HEK293 (cell line): ENCODE measurements at regions not wholly inside any gene's neighbourhood (a gene's known extent, or its start where the extent isn't known, plus 50 kb on each side); places are given as distances from the start of the nearest gene placed in this dataset.

ENCODE experiments used
- BCL11B ChIP-seq: fragments of 450-650 bp; formaldehyde crosslinking; IDR thresholded peaks from 2 replicates; pipeline ENCODE4 v1.5.1; 2016; ENCODE audit warnings: low read depth, missing biosample characterization, missing genetic modification characterization
- SP3 ChIP-seq: fragments of 450-650 bp; formaldehyde crosslinking; IDR thresholded peaks from 2 replicates; pipeline ENCODE4 v1.5.1; 2016; ENCODE audit warnings: missing biosample characterization, missing genetic modification characterization
- ZFP3 ChIP-seq: fragments of 450-650 bp; formaldehyde crosslinking; IDR thresholded peaks from 2 replicates; pipeline ENCODE4 v1.5.1; 2016; ENCODE audit warnings: low read depth, missing biosample characterization, missing genetic modification characterization
- ZNF138 ChIP-seq: fragments of 450-650 bp; formaldehyde crosslinking; IDR thresholded peaks from 2 replicates; pipeline ENCODE4 v1.5.1; 2016; ENCODE audit warnings: missing biosample characterization, missing genetic modification characterization, borderline replicate concordance
- ZNF510 ChIP-seq: fragments of 450-650 bp; formaldehyde crosslinking; IDR thresholded peaks from 2 replicates; pipeline ENCODE4 v1.5.1; 2018; ENCODE audit warnings: mild to moderate bottlenecking, missing genetic modification characterization, missing biosample characterization; ENCODE audit not compliant: insufficient replicate concordance
- TF ChIP-seq, protein P1 (sequence below): sonication (generic); formaldehyde crosslinking; IDR thresholded peaks from 2 replicates; pipeline ENCODE4 v1.8.1; 2022; ENCODE audit warnings: mild to moderate bottlenecking, moderate library complexity, missing genetic modification reagents
- TF ChIP-seq, protein P2 (sequence below): fragments of 450-650 bp; formaldehyde crosslinking; IDR thresholded peaks from 2 replicates; pipeline ENCODE4 v1.5.1; 2016; ENCODE audit warnings: missing biosample characterization, missing genetic modification characterization
- TF ChIP-seq, protein P3 (sequence below): fragments of 450-650 bp; formaldehyde crosslinking; IDR thresholded peaks from 2 replicates; pipeline ENCODE4 v1.5.1; 2017; ENCODE audit warnings: missing biosample characterization, missing genetic modification characterization
- TF ChIP-seq, protein P4 (sequence below): fragments of 450-650 bp; IDR thresholded peaks from 2 replicates; pipeline ENCODE4 v1.5.1; 2018; ENCODE audit warnings: missing biosample characterization, missing genetic modification characterization

DNA sequence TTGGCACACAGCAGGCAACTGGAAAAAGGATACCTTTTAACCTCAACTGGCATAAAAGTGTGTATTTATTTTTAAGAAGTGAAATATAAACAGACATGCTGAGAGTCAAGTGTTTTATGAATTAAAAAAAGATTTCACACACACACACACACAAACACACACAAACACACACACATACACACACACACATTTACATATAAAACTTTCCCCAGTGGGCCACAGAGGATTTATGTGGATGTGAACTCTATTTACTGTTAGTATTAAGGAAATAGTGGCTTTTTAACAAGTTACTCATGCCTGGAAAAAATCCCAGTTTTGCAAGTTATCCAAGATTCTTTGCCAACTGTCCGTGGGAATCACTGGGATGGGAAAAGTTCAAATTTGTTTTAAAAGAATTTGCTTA lies 725.9 kb upstream of the NR2F2 start:
- TF ChIP-seq ZNF138 (tag by site-specific recombination): no peak
- TF ChIP-seq, protein P1, sequence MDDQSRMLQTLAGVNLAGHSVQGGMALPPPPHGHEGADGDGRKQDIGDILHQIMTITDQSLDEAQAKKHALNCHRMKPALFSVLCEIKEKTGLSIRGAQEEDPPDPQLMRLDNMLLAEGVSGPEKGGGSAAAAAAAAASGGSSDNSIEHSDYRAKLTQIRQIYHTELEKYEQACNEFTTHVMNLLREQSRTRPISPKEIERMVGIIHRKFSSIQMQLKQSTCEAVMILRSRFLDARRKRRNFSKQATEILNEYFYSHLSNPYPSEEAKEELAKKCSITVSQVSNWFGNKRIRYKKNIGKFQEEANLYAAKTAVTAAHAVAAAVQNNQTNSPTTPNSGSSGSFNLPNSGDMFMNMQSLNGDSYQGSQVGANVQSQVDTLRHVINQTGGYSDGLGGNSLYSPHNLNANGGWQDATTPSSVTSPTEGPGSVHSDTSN (CRISPR knock-in tag): no peak
- TF ChIP-seq, protein P2, sequence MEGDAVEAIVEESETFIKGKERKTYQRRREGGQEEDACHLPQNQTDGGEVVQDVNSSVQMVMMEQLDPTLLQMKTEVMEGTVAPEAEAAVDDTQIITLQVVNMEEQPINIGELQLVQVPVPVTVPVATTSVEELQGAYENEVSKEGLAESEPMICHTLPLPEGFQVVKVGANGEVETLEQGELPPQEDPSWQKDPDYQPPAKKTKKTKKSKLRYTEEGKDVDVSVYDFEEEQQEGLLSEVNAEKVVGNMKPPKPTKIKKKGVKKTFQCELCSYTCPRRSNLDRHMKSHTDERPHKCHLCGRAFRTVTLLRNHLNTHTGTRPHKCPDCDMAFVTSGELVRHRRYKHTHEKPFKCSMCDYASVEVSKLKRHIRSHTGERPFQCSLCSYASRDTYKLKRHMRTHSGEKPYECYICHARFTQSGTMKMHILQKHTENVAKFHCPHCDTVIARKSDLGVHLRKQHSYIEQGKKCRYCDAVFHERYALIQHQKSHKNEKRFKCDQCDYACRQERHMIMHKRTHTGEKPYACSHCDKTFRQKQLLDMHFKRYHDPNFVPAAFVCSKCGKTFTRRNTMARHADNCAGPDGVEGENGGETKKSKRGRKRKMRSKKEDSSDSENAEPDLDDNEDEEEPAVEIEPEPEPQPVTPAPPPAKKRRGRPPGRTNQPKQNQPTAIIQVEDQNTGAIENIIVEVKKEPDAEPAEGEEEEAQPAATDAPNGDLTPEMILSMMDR (tag by site-specific recombination): no peak
- TF ChIP-seq BCL11B: 0 out of 2 replicates have a peak, but pooled peaks have one; percentile 19
- TF ChIP-seq, protein P3, sequence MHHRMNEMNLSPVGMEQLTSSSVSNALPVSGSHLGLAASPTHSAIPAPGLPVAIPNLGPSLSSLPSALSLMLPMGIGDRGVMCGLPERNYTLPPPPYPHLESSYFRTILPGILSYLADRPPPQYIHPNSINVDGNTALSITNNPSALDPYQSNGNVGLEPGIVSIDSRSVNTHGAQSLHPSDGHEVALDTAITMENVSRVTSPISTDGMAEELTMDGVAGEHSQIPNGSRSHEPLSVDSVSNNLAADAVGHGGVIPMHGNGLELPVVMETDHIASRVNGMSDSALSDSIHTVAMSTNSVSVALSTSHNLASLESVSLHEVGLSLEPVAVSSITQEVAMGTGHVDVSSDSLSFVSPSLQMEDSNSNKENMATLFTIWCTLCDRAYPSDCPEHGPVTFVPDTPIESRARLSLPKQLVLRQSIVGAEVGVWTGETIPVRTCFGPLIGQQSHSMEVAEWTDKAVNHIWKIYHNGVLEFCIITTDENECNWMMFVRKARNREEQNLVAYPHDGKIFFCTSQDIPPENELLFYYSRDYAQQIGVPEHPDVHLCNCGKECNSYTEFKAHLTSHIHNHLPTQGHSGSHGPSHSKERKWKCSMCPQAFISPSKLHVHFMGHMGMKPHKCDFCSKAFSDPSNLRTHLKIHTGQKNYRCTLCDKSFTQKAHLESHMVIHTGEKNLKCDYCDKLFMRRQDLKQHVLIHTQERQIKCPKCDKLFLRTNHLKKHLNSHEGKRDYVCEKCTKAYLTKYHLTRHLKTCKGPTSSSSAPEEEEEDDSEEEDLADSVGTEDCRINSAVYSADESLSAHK: no peak
- no peak for TF ChIP-seq ZNF510 (tag by site-specific recombination)
- TF ChIP-seq ZFP3: no peak
- TF ChIP-seq, protein P4, sequence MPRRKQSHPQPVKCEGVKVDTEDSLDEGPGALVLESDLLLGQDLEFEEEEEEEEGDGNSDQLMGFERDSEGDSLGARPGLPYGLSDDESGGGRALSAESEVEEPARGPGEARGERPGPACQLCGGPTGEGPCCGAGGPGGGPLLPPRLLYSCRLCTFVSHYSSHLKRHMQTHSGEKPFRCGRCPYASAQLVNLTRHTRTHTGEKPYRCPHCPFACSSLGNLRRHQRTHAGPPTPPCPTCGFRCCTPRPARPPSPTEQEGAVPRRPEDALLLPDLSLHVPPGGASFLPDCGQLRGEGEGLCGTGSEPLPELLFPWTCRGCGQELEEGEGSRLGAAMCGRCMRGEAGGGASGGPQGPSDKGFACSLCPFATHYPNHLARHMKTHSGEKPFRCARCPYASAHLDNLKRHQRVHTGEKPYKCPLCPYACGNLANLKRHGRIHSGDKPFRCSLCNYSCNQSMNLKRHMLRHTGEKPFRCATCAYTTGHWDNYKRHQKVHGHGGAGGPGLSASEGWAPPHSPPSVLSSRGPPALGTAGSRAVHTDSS: no peak
- no peak for TF ChIP-seq SP3 (tag by site-specific recombination)
